ENCODE measurements at regions not wholly inside any gene's neighbourhood (a gene's known extent, or its start where the extent isn't known, plus 50 kb on each side); places are given as distances from the start of the nearest gene placed in this dataset.
A peak's percentile ranks its signal among the peaks of the same experiment; 100 is the strongest.

GRCh38 chr1:48105165-48105564 lies 108.0 kb upstream of the TRABD2B start:
- H3K27ac ChIP-seq = no peak overlapping the region
- no peak for DNase-seq
- H3K27me3 ChIP-seq (replicated peaks in 1 of 7) = peaks cover 0 to 8% (median 0%) of the 10 kb centered on the region in 7 donors
- no peak overlapping the region for H3K4me3 ChIP-seq
- 62 to 84% (median 79%) methylated on average over 3 of the region's 3 CpGs for WGBS, 5 donors
- no peaks in the 10 kb centered on the region for H3K36me3 ChIP-seq
- TF ChIP-seq CTCF (IDR thresholded peaks at IDR 0.05 in 8 of 11, conservative IDR thresholded peaks at IDR 0.05 in 3 of 11) = peak in 2 of 11 experiments; percentile 9 to 24
- TF ChIP-seq POLR2AphosphoS5 (IDR thresholded peaks at IDR 0.05) = no peak
- no peaks in the 10 kb centered on the region for H3K4me1 ChIP-seq
- intact Hi-C loops (cut with DNase I; ENCODE audit: low total_unique reads) = loop anchor here (10.0 kb wide), 1 partner anchor 130 kb away; no protein-coding TSS in a partner anchor
- no peaks in the 10 kb centered on the region for H3K9me3 ChIP-seq

GRCh38 chr1:48103495-48103894 lies 106.3 kb upstream of the TRABD2B start:
- intact Hi-C loops (cut with DNase I; ENCODE audit: low total_unique reads) = loop anchor here (10.0 kb wide), 1 partner anchor 131 kb away; no protein-coding TSS in a partner anchor
- Histone ChIP-seq H3K4me1 (no peaks in the 10 kb centered on the region), H3K9me3 (no peaks in the 10 kb centered on the region), H3K27ac (no peak overlapping the region), H3K36me3 (no peaks in the 10 kb centered on the region), H3K4me3 (no peak overlapping the region), H3K27me3 (replicated peaks in 1 of 7) (peaks cover 0 to 12% (median 0%) of the 10 kb centered on the region in 7 donors)
- no peak for DNase-seq
- 90 to 95% (median 92%) methylated on average over 6 of the region's 6 CpGs for WGBS, 5 donors
- TF ChIP-seq POLR2A (IDR thresholded peaks at IDR 0.05) (no peak), CTCF (IDR thresholded peaks at IDR 0.05 in 8 of 11, conservative IDR thresholded peaks at IDR 0.05 in 3 of 11) (no peak), POLR2AphosphoS5 (IDR thresholded peaks at IDR 0.05) (no peak)

DNA sequence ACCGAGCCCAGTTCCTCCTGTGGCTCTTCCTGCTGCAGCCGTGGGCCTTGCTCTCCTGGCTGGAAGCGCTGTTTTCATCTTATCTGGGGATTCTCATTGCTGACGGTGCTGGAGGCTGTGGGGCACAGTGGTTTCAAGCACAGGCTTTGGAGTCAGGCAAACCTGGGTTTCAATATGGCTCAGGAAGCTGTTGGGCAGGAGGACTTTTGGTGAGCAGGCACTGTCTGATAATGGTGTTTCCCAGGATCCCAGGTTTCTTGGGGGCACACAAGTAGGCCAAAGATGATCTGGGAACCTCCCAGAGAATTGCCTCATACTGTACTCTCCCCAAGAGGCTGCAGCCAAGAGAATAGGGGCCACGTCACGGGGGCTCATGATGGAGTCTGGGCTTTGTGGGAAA lies 105.6 kb upstream of the TRABD2B start:
- Histone ChIP-seq H3K27me3 (replicated peaks in 1 of 7) (peaks cover 0 to 19% (median 0%) of the 10 kb centered on the region in 7 donors), H3K9me3 (no peaks in the 10 kb centered on the region), H3K36me3 (no peaks in the 10 kb centered on the region), H3K4me1 (no peaks in the 10 kb centered on the region), H3K4me3 (no peak overlapping the region), H3K27ac (no peak overlapping the region)
- intact Hi-C loops (cut with DNase I; ENCODE audit: low total_unique reads) = loop anchor here (10.0 kb wide), 1 partner anchor 132 kb away; no protein-coding TSS in a partner anchor
- DNase-seq = no peak
- WGBS, 5 donors = 67 to 83% (median 78%) methylated on average over 6 of the region's 6 CpGs
- no peak for TF ChIP-seq POLR2AphosphoS5 (IDR thresholded peaks at IDR 0.05)
- no peak for TF ChIP-seq POLR2A (IDR thresholded peaks at IDR 0.05)
- no peak for TF ChIP-seq CTCF (IDR thresholded peaks at IDR 0.05 in 8 of 11, conservative IDR thresholded peaks at IDR 0.05 in 3 of 11)

GRCh38 chr1:48099072-48099773 lies 102.0 kb upstream of the TRABD2B start:
- 62 to 76% (median 71%) methylated on average over 10 of the region's 10 CpGs for WGBS, 5 donors
- no peak overlapping the region for H3K4me3 ChIP-seq
- no peaks in the 10 kb centered on the region for H3K9me3 ChIP-seq
- no peak overlapping the region for H3K27ac ChIP-seq
- TF ChIP-seq POLR2A (IDR thresholded peaks at IDR 0.05) = no peak
- TF ChIP-seq POLR2AphosphoS5 (IDR thresholded peaks at IDR 0.05) = no peak
- no peak for TF ChIP-seq CTCF (IDR thresholded peaks at IDR 0.05 in 8 of 11, conservative IDR thresholded peaks at IDR 0.05 in 3 of 11)
- H3K27me3 ChIP-seq (replicated peaks in 1 of 7) = peaks cover 0 to 35% (median 1%) of the 10 kb centered on the region in 7 donors
- no peak for DNase-seq
- intact Hi-C loops (cut with DNase I; ENCODE audit: low total_unique reads) = no loop called here
- peaks cover 0 to 1% (median under 1%) of the 10 kb centered on the region in 6 donors for H3K4me1 ChIP-seq
- H3K36me3 ChIP-seq = no peaks in the 10 kb centered on the region
